NCI-H1436 (cell line): ENCODE measurements at regions not wholly inside any gene's neighbourhood (a gene's known extent, or its start where the extent isn't known, plus 50 kb on each side); places are given as distances from the start of the nearest gene placed in this dataset.
"Not testable (repeated sequence)": the region's sequence is repeated elsewhere in the genome, so short reads cannot be mapped to it uniquely, and the experiment has no call there.

ENCODE experiments used
- DNase-seq: peaks from one replicate; lab custom pipeline; 2025; lab: John Stamatoyannopoulos, UW

GRCh38 chr15:46956456-46956855 lies 760.8 kb upstream of the SEMA6D start:
- no peak for DNase-seq

- DNase-seq: no peak
Observed at GRCh38 chr15:46956881-46957280, 760.4 kb upstream of the SEMA6D start.

DNA sequence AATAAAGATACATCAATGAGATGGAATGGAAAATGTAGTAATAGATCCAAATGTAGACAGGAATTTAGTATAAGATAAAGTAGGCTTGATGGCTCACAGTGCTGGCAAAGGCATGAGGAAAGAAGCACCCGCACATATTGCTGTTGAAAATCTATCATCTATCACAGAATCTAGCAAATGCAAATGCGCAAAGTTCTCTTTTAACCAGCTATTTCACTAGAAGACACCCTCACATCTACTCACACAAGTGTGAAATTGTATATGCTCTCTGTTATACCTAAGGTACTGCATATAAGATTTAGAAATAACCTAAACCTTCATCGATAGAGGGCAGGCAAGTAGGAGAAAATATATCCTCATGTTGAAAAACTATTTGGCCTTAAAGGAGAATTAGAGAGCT lies 756.7 kb upstream of the SEMA6D start:
- DNase-seq: no peak

GRCh38 chr15:46961795-46962194 lies 755.5 kb upstream of the SEMA6D start:
- no peak for DNase-seq

GRCh38 chr15:46988055-46988454 lies 729.2 kb upstream of the SEMA6D start:
- DNase-seq: not testable (repeated sequence)

DNA sequence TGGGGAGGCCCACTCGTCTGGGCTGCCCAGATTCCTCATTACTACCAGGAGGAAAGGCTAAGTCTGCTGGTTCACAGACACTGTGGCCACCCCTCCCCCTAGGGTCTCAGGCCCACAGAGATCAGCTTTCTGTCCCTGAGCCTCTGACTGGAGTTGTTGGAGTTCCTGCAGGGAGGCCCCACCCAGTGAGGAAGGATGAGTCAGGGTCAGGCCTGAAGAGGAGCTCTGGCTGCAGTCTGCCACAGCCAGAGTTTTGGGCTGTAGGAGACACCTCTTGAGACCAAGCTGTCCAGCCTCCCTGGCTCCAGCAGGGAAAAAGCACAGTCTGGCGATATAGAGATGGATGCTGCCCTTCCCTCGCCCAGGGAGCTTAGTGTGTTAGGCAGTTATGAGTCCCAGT lies 720.9 kb upstream of the SEMA6D start:
- no peak for DNase-seq

DNA sequence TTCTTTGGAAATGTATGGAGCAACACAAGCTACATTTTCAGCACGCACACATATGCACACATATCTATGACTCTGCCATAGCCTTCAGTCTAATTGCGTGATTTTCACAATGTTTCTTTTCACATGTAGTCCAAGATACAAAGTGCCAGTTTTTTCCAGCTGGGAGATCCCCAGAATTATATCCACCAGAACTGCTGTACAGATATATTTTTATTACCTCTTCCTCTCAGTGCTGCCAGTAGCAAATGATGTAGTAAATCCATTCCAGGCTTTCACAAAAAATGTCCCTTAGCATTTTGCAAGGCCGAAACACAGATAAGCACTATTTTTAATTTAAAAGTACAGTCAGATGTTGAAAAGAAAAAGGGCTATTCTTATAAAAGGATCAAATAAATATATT lies 719.8 kb upstream of the SEMA6D start:
- no peak for DNase-seq

GRCh38 chr15:47003568-47003967 lies 713.7 kb upstream of the SEMA6D start:
- no peak for DNase-seq

DNA sequence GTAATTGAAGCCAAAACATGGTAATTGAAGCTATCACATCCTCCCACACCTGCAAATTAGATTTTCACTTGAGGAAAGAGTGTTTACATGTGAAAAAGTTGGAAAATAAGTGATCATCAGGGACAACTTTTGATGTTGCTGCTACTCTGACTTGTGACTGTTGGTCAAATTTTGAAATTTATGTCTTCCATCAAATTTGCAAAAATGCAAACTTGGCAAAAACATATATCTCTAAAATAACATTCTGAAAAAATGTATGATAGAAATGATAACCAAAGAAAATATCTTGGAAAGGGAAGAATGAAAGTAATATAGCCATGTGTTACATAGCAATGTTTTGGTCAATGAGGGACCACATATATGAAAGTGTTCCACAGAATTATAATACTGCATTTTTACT lies 703.9 kb upstream of the SEMA6D start:
- DNase-seq: no peak

DNA sequence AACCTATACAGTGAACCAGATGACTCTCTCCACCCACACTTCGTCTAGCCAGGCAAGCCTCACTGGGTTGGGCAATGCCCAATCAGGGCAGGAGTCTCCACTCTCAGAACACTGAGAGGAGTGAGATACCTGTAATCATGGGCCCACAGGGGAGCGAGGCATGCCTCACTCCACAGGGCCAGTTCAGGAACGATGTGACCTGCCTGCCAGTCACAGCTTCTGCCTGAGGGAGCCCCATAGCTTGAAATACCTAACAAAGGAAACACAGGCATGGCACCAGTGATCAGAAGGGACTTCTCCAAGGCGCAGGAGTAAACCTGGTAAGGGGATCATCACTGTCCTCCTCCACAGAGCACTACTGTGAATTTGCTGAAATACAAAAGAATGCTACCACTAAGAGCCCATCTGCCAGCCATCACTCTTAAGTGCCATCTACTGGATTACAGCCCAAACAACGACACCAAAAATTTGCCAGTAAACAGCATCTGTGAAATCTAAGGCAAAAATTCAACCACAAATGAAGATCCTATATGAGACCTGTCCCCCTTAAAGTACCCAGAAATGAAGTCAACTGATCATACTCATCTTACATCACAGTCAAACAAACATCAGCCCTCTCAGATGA lies 689.9 kb upstream of the SEMA6D start:
- peak; percentile 12 for DNase-seq

- DNase-seq: no peak
Observed at GRCh38 chr15:47035475-47036406, 681.6 kb upstream of the SEMA6D start.

DNA sequence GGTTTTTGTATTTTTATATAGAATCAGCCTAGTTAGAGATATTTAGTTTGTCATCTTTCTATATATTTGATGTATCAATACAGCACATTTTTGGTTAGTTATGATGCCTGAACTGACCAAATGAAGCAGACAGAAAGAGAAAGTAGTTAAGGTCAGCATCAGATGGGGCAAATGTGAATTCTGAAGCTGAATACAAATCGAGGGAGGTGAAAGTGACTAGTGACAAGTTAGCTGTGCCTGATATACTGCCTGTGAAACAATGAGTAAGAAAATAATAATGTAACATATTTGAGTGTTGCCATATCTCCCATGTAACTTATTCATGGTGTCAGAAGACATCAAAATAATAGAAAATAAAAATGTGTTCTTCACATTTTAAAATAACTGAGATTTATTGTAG lies 680.3 kb upstream of the SEMA6D start:
- DNase-seq: no peak

DNA sequence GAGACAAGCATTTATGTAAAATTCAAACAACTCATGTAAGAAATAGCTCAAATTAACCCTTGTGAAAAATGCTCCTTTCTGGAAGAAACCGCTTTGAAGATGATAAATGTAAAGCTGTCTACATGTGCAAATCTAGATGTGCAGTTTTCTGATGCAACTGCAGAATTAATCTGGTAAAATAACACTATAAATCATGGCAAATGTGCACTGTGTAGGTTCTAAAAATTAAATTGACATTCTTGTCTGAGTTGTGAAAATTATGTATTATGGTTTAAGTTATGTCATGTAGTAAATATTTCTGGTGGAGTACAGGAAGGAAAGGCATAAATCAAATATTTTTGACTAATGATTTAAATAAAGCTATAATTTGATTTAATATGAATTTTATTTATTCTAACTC lies 678.1 kb upstream of the SEMA6D start:
- no peak for DNase-seq

- no peak for DNase-seq
Observed at GRCh38 chr15:47041301-47041700, 676.0 kb upstream of the SEMA6D start.

GRCh38 chr15:47047981-47048380 lies 669.3 kb upstream of the SEMA6D start:
- DNase-seq: not testable (repeated sequence)

DNA sequence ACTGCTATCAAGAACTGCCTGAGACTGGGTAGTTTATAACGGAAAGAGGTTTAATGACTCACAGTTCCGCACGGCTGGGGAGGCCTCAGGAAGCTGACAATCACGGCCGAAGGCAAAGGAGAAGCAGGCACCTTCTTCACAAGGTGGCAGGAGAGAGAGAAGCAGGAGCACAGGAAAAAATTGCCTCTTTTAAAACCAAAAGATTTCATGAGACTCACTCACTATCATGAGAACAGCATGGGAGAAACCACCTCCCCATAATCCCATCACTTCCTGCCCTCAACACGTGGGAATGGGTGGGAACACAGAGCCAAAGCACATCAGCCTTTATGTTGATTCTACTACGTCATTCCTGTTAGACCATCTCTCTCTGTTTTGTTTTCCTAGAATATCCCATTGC lies 650.9 kb upstream of the SEMA6D start:
- no peak for DNase-seq

GRCh38 chr15:47077846-47078245 lies 639.5 kb upstream of the SEMA6D start:
- not testable (repeated sequence) for DNase-seq

GRCh38 chr15:47095833-47096232 lies 621.5 kb upstream of the SEMA6D start:
- no peak for DNase-seq

- not testable (repeated sequence) for DNase-seq
Observed at GRCh38 chr15:47098526-47098925, 618.8 kb upstream of the SEMA6D start.

- not testable (repeated sequence) for DNase-seq
Observed at GRCh38 chr15:47099801-47100200, 617.5 kb upstream of the SEMA6D start.

- DNase-seq: not testable (repeated sequence)
Observed at GRCh38 chr15:47108800-47109199, 608.5 kb upstream of the SEMA6D start.

DNA sequence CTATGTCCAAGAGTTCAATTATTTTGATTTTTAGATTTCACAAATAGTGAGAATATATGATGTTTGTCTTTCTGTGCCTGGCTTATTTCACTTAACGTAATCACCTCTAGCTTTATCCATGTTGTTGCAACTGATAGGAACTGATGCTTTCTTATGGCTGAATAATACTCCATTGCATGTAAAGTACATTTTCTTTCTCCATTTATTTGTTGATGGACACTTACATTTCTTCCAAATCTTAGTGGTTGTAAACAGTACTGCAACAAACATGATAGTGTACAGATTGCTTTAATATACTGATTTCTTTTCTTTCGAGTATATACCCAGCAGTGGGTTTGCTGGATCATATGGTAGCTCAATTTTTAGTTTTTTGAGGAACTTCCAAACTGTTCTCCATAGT lies 600.6 kb upstream of the SEMA6D start:
- DNase-seq: no peak

DNA sequence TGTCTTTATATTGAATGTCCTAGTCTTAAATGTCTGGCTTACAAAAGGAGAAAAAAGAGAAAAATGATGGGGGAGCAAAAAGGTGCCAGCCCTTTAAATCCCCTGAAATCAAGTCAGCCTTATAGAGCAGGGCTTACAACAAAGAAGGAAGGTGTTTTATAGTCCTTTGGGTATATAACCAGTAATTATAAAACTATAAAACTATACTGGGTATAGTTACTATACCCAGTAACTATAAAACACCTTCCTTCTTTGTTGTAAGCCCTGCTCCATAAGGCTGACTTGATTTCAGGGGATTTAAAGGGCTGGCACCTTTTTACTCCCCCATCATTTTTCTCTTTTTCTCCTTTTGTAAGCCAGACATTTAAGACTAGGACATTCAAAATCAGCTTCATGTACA lies 598.0 kb upstream of the SEMA6D start:
- no peak for DNase-seq
